ENCODE measurements at regions not wholly inside any gene's neighbourhood (a gene's known extent, or its start where the extent isn't known, plus 50 kb on each side); places are given as distances from the start of the nearest gene placed in this dataset.

DNA sequence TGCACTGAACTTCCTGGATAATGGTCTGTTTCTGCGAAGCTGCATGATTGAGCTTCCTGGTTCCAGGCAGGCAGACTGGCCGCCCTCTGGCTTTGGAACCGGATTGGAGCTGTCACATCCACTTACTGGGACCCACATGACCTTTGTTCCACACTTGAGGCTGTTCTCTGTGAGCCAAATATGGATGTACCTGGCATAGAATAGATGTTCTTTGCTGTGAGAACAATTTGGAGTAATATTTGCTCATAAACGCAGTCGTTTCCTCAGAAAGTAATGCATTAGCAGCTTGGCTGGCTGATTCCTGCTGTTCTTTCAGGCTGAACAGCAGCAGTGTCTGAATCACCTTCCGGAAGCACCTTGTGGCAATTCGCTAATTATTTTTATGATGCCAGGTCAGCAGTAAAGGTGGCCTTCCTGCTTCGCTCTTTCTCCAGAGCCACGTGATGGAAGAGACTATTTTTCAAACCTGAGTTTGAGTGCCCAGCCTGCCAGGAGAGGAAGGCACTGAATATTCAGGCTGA is 78.1 kb upstream of the BOD1L1 start:
- TF ChIP-seq, protein P1, sequence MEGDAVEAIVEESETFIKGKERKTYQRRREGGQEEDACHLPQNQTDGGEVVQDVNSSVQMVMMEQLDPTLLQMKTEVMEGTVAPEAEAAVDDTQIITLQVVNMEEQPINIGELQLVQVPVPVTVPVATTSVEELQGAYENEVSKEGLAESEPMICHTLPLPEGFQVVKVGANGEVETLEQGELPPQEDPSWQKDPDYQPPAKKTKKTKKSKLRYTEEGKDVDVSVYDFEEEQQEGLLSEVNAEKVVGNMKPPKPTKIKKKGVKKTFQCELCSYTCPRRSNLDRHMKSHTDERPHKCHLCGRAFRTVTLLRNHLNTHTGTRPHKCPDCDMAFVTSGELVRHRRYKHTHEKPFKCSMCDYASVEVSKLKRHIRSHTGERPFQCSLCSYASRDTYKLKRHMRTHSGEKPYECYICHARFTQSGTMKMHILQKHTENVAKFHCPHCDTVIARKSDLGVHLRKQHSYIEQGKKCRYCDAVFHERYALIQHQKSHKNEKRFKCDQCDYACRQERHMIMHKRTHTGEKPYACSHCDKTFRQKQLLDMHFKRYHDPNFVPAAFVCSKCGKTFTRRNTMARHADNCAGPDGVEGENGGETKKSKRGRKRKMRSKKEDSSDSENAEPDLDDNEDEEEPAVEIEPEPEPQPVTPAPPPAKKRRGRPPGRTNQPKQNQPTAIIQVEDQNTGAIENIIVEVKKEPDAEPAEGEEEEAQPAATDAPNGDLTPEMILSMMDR (IDR thresholded peaks at IDR 0.05), result no peak
- TF ChIP-seq TEAD4 (IDR thresholded peaks at IDR 0.05; ENCODE audit: borderline replicate concordance, insufficient read depth) (no peak), EZH2phosphoT487 (IDR thresholded peaks at IDR 0.05; ENCODE audit: borderline replicate concordance, low read depth) (no peak), POLR2AphosphoS5 (IDR thresholded peaks at IDR 0.05; ENCODE audit: low read depth, low read length) (no peak), SIN3A (IDR thresholded peaks at IDR 0.05; ENCODE audit: borderline replicate concordance, low read depth, low read length) (no peak), EP300 (IDR thresholded peaks at IDR 0.05; ENCODE audit: borderline replicate concordance in 1 of 2, low read depth in 1 of 2, low read length in 1 of 2) (no peak), RAD21 (IDR thresholded peaks at IDR 0.05; ENCODE audit: low read length) (no peak), FOXM1 (IDR thresholded peaks at IDR 0.05; ENCODE audit: low read depth) (no peak), CHD2 (IDR thresholded peaks at IDR 0.05; ENCODE audit: low read length, partially characterized antibody) (no peak), NRF1 (IDR thresholded peaks at IDR 0.05; ENCODE audit: low read depth, low read length) (no peak)
- TF ChIP-seq, protein P2, sequence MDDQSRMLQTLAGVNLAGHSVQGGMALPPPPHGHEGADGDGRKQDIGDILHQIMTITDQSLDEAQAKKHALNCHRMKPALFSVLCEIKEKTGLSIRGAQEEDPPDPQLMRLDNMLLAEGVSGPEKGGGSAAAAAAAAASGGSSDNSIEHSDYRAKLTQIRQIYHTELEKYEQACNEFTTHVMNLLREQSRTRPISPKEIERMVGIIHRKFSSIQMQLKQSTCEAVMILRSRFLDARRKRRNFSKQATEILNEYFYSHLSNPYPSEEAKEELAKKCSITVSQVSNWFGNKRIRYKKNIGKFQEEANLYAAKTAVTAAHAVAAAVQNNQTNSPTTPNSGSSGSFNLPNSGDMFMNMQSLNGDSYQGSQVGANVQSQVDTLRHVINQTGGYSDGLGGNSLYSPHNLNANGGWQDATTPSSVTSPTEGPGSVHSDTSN (IDR thresholded peaks at IDR 0.05), result no peak

Data from SK-N-SH (cell line).